ENCODE measurements at regions not wholly inside any gene's neighbourhood (a gene's known extent, or its start where the extent isn't known, plus 50 kb on each side); places are given as distances from the start of the nearest gene placed in this dataset.
A peak's percentile ranks its signal among the peaks of the same experiment; 100 is the strongest.
"Not testable (repeated sequence)": the region's sequence is repeated elsewhere in the genome, so short reads cannot be mapped to it uniquely, and the experiment has no call there.

DNA sequence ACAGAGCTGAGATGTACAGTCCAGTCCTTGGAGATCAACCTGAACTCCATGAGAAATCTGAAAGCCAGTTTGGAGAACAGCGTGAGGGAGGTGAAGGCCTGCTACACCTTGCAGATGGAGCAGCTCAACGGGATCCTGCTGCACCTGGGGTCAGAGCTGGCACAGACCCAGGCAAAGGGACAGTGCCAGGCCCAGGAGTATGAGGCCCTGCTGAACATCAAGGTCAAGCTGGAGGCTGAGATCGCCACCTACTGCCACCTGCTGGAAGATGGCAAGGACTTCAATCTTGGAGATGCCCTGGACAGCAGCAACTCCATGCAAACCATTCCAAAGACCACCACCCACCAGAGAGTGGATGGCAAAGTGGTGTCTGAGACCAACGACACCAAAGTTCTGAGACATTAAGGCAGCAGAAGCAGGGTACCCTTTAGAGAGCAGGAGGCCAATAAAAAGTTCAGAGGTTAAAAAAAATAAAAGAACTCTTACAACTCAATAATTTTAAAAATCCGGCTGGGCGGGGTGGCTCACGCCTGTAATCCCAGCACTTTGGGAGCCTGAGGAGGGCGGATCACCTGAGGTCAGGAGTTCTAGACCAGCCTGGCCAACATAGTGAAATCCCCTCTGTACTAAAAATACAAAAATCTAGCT is 69.9 kb upstream of the RTL6 start:
- Histone ChIP-seq H3K9me1 (replicated peaks; ENCODE audit: control insufficient read depth, extremely low read depth, insufficient read depth, low read length) (no peaks in the 10 kb centered on the region), H3K4me3 (replicated peaks in 1 of 3; ENCODE audit: insufficient read depth in 1 of 3, low read depth in 1 of 3, low read length in 3 of 3) (no peak overlapping the region), H3K79me2 (ENCODE audit: control insufficient read depth, insufficient read depth, low read length) (no peaks in the 10 kb centered on the region), H3K27me3 (ENCODE audit: control insufficient read depth in 2 of 2, insufficient read depth in 2 of 2, low read length in 2 of 2) (peaks cover 0 to 2% of the 10 kb centered on the region in 2 experiments), H4K20me1 (replicated peaks; ENCODE audit: control insufficient read depth, extremely low read depth, insufficient read depth, low read length) (no peaks in the 10 kb centered on the region), H3K4me2 (ENCODE audit: insufficient read depth, low read length) (no peak overlapping the region), H3K9me3 (replicated peaks; ENCODE audit: control insufficient read depth, insufficient read depth, low read length) (no peaks in the 10 kb centered on the region), H3K36me3 (ENCODE audit: control insufficient read depth in 2 of 2, extremely low read depth in 1 of 2, insufficient read depth in 2 of 2, low read length in 2 of 2) (no peaks in the 10 kb centered on the region), H3K4me1 (ENCODE audit: control insufficient read depth, extremely low read depth, insufficient read depth, low read length) (no peaks in the 10 kb centered on the region), H2AFZ (ENCODE audit: low read depth, low read length) (no peak overlapping the region), H3K9ac (replicated peaks; ENCODE audit: extremely low read depth, insufficient read depth, low read length) (no peak overlapping the region), H3K27ac (ENCODE audit: insufficient read depth, low read depth, low read length) (no peak overlapping the region)
- FAIRE-seq (no peak), DNase-seq (ENCODE audit: low read depth, low spot score) (peak; percentile 27)
- ChIA-PET CTCF (interaction anchor here (0.8 to 2.4 kb wide), 13 partner anchors 9 to 685 kb away, joined by 3 to 22 read pairs (median 4); no protein-coding TSS in a partner anchor), POLR2A (no interaction called here)
- intact Hi-C loops (cut with micrococcal nuclease) = loop anchor here (5.0 kb wide), 1 partner anchor 576 kb away; no protein-coding TSS in a partner anchor
- dilution Hi-C loops (cut with MboI; ENCODE audit: extremely low pct_ligation_motif_present, low sequenced_read_pairs) = no loop called here
- no TSS peak for BruUV-seq (replicated peaks)
- TF ChIP-seq, protein P1, sequence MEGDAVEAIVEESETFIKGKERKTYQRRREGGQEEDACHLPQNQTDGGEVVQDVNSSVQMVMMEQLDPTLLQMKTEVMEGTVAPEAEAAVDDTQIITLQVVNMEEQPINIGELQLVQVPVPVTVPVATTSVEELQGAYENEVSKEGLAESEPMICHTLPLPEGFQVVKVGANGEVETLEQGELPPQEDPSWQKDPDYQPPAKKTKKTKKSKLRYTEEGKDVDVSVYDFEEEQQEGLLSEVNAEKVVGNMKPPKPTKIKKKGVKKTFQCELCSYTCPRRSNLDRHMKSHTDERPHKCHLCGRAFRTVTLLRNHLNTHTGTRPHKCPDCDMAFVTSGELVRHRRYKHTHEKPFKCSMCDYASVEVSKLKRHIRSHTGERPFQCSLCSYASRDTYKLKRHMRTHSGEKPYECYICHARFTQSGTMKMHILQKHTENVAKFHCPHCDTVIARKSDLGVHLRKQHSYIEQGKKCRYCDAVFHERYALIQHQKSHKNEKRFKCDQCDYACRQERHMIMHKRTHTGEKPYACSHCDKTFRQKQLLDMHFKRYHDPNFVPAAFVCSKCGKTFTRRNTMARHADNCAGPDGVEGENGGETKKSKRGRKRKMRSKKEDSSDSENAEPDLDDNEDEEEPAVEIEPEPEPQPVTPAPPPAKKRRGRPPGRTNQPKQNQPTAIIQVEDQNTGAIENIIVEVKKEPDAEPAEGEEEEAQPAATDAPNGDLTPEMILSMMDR (IDR thresholded peaks at IDR 0.05; ENCODE audit: extremely low read depth in 1 of 2, insufficient read depth in 1 of 2, low read depth in 1 of 2, low read length in 2 of 2) = peak; percentile 35 to 65
- no peak for TF ChIP-seq EZH2 (IDR thresholded peaks at IDR 0.05; ENCODE audit: borderline replicate concordance, low read depth, low read length, severe bottlenecking)

DNA sequence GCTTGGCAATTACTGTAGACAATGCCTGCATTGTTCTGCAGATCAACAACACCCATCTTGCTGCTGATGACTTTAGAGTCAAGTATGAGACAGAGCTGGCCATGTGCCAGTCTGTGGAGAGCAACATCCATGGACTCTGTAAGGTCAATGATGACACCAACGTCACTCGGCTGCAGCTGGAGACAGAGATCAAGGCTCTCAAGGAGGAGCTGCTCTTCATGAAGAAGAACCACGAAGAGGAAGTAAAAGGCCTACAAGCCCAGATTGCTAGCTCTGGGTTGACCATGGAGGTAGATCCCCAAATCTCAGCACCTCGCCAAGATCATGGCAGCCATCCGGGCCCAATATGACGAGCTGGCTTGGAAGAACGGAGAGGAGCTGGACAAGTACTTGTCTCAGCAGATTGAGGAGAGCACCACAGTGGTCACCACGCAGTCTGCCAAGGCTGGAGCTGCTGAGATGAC is 69.4 kb upstream of the RTL6 start:
- H3K79me2 ChIP-seq (ENCODE audit: control insufficient read depth, insufficient read depth, low read length); H3K4me3 ChIP-seq (replicated peaks in 1 of 3; ENCODE audit: insufficient read depth in 1 of 3, low read depth in 1 of 3, low read length in 3 of 3); H3K4me1 ChIP-seq (ENCODE audit: control insufficient read depth, extremely low read depth, insufficient read depth, low read length); H3K9ac ChIP-seq (replicated peaks; ENCODE audit: extremely low read depth, insufficient read depth, low read length); BruUV-seq (replicated peaks); H3K4me2 ChIP-seq (ENCODE audit: insufficient read depth, low read length); dilution Hi-C loops (cut with MboI; ENCODE audit: extremely low pct_ligation_motif_present, low sequenced_read_pairs); FAIRE-seq; DNase-seq (ENCODE audit: low read depth, low spot score); H3K9me1 ChIP-seq (replicated peaks; ENCODE audit: control insufficient read depth, extremely low read depth, insufficient read depth, low read length); POLR2A ChIA-PET; H3K36me3 ChIP-seq (ENCODE audit: control insufficient read depth in 2 of 2, extremely low read depth in 1 of 2, insufficient read depth in 2 of 2, low read length in 2 of 2); H4K20me1 ChIP-seq (replicated peaks; ENCODE audit: control insufficient read depth, extremely low read depth, insufficient read depth, low read length); H3K27ac ChIP-seq (ENCODE audit: insufficient read depth, low read depth, low read length); H3K27me3 ChIP-seq (ENCODE audit: control insufficient read depth in 2 of 2, insufficient read depth in 2 of 2, low read length in 2 of 2); H2AFZ ChIP-seq (ENCODE audit: low read depth, low read length); H3K9me3 ChIP-seq (replicated peaks; ENCODE audit: control insufficient read depth, insufficient read depth, low read length): not testable (repeated sequence)
- CTCF ChIA-PET = interaction anchor here (0.8 to 2.4 kb wide), 12 partner anchors 9 to 684 kb away, joined by 3 to 22 read pairs (median 4); no protein-coding TSS in a partner anchor
- intact Hi-C loops (cut with micrococcal nuclease) = loop anchor here (5.0 kb wide), 1 partner anchor 575 kb away; no protein-coding TSS in a partner anchor

Measured in endothelial cell of umbilical vein (primary cell).